ENCODE measurements at regions not wholly inside any gene's neighbourhood (a gene's known extent, or its start where the extent isn't known, plus 50 kb on each side); places are given as distances from the start of the nearest gene placed in this dataset.

DNA sequence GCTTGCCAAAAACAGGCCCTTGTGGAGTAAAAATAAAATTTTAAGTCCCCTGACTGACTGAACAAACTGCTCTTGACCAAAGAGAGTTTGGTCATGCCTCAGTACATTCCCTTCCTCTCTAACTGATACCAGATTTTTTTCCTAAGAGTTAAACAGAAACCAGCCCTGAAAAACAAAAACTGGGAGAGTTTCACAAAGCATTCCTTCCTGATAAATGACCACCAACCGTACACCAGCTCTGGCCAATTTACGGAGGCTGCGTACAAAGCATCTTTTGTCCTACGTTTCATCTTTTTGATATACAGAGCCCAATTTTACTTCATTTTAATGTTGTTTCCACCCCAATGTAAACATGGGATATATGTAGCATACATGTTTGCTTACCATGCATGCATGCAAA is 477.4 kb upstream of the HTR1E start:
- TF ChIP-seq GATA3 (IDR thresholded peaks at IDR 0.05; ENCODE audit: low read depth, low read length) (no peak), GATA2 (IDR thresholded peaks at IDR 0.05; ENCODE audit: low read depth, low read length) (no peak)

Measured in SH-SY5Y (cell line).